Endothelial cell of umbilical vein (primary cell): ENCODE measurements at regions not wholly inside any gene's neighbourhood (a gene's known extent, or its start where the extent isn't known, plus 50 kb on each side); places are given as distances from the start of the nearest gene placed in this dataset.

Experiments used
- EZH2 ChIP-seq: IDR thresholded peaks from 2 replicates; pipeline ENCODE4 v1.6.1; 2012; ENCODE audit warnings: borderline replicate concordance, low read depth, mild to moderate bottlenecking, moderate library complexity, low read length, inconsistent platforms; ENCODE audit not compliant: severe bottlenecking
- FOS ChIP-seq: IDR thresholded peaks from 2 replicates; pipeline ENCODE4 v1.6.1; 2011; ENCODE audit warnings: mild to moderate bottlenecking, low read length, moderate library complexity, borderline replicate concordance; ENCODE audit not compliant: insufficient read depth
- GATA2 ChIP-seq: IDR thresholded peaks from 2 replicates; pipeline ENCODE4 v1.7.0; 2011; ENCODE audit warnings: low read depth, mild to moderate bottlenecking, moderate library complexity, mixed read lengths, low read length; ENCODE audit not compliant: insufficient read length, insufficient read depth
- JUN ChIP-seq: IDR thresholded peaks from 2 replicates; pipeline ENCODE4 v1.6.1; 2011; ENCODE audit warnings: borderline replicate concordance, low read depth; ENCODE audit not compliant: insufficient read length, insufficient read depth
- POLR2A ChIP-seq: IDR thresholded peaks from 2 replicates; pipeline ENCODE4 v1.6.1; 2012; ENCODE audit warnings: low read depth, mild to moderate bottlenecking, control low read depth, low read length
- POLR2AphosphoS5 ChIP-seq: IDR thresholded peaks from 2 replicates; pipeline ENCODE4 v1.6.1; 2012; ENCODE audit warnings: low read depth, mild to moderate bottlenecking, control low read depth, low read length, moderate library complexity; ENCODE audit not compliant: insufficient read depth
- TF ChIP-seq, protein P1 (sequence below), 2 donors: IDR thresholded peaks; 1 replicate in 1 of 2; 2 replicates in 1 of 2; pipeline ENCODE4 v1.5.1; 2011; ENCODE audit warnings: low read length in 2 of 2, mild to moderate bottlenecking in 2 of 2, moderate library complexity in 2 of 2, control low read depth in 1 of 2, inconsistent platforms in 1 of 2, low read depth in 1 of 2; ENCODE audit not compliant: insufficient read depth in 1 of 2; ENCODE audit errors: extremely low read depth in 1 of 2
- TF ChIP-seq, protein P2 (sequence below): IDR thresholded peaks from 2 replicates; pipeline ENCODE4 v1.6.1; 2011; ENCODE audit not compliant: insufficient read depth, insufficient read length

DNA sequence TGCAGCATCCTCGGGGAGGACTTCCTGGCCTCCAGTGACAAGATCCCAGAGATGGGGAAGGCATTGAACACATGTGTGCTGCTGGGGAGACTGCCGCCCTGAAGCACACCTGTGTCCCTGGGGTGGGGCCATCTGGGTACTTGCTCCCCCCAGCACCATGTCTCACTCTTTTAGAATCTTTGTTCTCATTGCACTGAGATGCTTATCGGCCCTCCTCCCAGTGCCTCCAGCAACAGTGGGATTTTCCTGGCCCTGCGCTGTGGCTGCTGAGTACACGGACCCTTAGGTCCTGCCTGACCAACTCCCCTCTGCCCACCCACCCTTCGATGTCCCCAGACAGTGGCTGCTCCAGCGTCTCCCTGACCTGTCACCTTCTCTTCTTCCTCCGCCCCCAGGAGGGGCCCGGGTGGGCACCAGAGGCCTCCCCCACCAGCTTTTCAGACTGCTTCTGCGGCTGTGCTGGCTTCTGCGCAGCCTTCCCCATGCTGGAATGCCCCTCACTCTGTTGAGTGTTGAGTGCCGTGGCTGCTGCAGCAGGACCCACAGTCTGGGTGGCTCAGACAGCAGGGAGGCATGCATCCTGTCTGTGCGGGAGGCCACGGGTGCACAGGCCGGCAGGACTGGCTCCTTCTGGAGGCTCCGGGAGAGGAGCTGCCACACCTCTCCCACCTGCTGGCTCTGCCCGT is 145.9 kb upstream of the IRX2 start:
- no peak for TF ChIP-seq JUN
- no peak for TF ChIP-seq EZH2
- no peak for TF ChIP-seq POLR2AphosphoS5
- TF ChIP-seq, protein P1, sequence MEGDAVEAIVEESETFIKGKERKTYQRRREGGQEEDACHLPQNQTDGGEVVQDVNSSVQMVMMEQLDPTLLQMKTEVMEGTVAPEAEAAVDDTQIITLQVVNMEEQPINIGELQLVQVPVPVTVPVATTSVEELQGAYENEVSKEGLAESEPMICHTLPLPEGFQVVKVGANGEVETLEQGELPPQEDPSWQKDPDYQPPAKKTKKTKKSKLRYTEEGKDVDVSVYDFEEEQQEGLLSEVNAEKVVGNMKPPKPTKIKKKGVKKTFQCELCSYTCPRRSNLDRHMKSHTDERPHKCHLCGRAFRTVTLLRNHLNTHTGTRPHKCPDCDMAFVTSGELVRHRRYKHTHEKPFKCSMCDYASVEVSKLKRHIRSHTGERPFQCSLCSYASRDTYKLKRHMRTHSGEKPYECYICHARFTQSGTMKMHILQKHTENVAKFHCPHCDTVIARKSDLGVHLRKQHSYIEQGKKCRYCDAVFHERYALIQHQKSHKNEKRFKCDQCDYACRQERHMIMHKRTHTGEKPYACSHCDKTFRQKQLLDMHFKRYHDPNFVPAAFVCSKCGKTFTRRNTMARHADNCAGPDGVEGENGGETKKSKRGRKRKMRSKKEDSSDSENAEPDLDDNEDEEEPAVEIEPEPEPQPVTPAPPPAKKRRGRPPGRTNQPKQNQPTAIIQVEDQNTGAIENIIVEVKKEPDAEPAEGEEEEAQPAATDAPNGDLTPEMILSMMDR (IDR thresholded peaks at IDR 0.05; ENCODE audit: extremely low read depth in 1 of 2, insufficient read depth in 1 of 2, low read depth in 1 of 2, low read length in 2 of 2) = no peak
- TF ChIP-seq POLR2A = no peak
- TF ChIP-seq, protein P2, sequence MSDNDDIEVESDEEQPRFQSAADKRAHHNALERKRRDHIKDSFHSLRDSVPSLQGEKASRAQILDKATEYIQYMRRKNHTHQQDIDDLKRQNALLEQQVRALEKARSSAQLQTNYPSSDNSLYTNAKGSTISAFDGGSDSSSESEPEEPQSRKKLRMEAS = no peak
- TF ChIP-seq GATA2 = no peak
- TF ChIP-seq FOS = no peak
